ENCODE measurements at regions not wholly inside any gene's neighbourhood (a gene's known extent, or its start where the extent isn't known, plus 50 kb on each side); places are given as distances from the start of the nearest gene placed in this dataset.
A peak's percentile ranks its signal among the peaks of the same experiment; 100 is the strongest.

DNA sequence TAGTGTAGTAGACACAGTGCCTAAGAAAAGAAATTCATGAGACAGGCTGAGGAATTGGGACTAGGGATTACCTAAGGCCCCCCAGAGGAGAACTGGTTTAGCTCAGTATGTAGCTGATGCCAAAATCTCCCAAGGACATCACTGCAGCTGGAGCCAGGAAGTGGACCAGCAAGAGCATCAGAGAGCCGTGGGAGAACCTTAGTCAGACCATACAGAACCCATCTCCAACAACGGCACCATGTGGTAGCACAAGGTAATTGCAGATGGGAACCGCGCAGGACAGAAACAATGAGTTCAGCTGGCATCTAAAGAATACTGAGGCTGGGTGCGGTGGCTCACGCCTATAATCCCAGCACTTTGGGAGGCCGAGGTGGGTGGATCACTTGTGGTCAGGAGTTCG, 81.7 kb downstream of the WNT5A start:
- TF ChIP-seq, protein P1, sequence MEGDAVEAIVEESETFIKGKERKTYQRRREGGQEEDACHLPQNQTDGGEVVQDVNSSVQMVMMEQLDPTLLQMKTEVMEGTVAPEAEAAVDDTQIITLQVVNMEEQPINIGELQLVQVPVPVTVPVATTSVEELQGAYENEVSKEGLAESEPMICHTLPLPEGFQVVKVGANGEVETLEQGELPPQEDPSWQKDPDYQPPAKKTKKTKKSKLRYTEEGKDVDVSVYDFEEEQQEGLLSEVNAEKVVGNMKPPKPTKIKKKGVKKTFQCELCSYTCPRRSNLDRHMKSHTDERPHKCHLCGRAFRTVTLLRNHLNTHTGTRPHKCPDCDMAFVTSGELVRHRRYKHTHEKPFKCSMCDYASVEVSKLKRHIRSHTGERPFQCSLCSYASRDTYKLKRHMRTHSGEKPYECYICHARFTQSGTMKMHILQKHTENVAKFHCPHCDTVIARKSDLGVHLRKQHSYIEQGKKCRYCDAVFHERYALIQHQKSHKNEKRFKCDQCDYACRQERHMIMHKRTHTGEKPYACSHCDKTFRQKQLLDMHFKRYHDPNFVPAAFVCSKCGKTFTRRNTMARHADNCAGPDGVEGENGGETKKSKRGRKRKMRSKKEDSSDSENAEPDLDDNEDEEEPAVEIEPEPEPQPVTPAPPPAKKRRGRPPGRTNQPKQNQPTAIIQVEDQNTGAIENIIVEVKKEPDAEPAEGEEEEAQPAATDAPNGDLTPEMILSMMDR (IDR thresholded peaks at IDR 0.05 in 2 of 3, conservative IDR thresholded peaks at IDR 0.05 in 1 of 3; ENCODE audit: control insufficient read depth in 2 of 3, extremely low read depth in 1 of 3, insufficient read depth in 1 of 3, low read depth in 3 of 3, low read length in 3 of 3), result peak; percentile 11 to 24 (median 12); a peak in 2 of 6 replicates
- TF ChIP-seq YY1 (IDR thresholded peaks at IDR 0.05; ENCODE audit: low read depth, low read length), result no peak
- no peak for TF ChIP-seq POLR2A (IDR thresholded peaks at IDR 0.05; ENCODE audit: low read depth, low read length)
- no peak for TF ChIP-seq KDM1A (IDR thresholded peaks at IDR 0.05; ENCODE audit: borderline replicate concordance)
- TF ChIP-seq JUND (IDR thresholded peaks at IDR 0.05; ENCODE audit: low read depth, low read length), result no peak
- TF ChIP-seq, protein P2, sequence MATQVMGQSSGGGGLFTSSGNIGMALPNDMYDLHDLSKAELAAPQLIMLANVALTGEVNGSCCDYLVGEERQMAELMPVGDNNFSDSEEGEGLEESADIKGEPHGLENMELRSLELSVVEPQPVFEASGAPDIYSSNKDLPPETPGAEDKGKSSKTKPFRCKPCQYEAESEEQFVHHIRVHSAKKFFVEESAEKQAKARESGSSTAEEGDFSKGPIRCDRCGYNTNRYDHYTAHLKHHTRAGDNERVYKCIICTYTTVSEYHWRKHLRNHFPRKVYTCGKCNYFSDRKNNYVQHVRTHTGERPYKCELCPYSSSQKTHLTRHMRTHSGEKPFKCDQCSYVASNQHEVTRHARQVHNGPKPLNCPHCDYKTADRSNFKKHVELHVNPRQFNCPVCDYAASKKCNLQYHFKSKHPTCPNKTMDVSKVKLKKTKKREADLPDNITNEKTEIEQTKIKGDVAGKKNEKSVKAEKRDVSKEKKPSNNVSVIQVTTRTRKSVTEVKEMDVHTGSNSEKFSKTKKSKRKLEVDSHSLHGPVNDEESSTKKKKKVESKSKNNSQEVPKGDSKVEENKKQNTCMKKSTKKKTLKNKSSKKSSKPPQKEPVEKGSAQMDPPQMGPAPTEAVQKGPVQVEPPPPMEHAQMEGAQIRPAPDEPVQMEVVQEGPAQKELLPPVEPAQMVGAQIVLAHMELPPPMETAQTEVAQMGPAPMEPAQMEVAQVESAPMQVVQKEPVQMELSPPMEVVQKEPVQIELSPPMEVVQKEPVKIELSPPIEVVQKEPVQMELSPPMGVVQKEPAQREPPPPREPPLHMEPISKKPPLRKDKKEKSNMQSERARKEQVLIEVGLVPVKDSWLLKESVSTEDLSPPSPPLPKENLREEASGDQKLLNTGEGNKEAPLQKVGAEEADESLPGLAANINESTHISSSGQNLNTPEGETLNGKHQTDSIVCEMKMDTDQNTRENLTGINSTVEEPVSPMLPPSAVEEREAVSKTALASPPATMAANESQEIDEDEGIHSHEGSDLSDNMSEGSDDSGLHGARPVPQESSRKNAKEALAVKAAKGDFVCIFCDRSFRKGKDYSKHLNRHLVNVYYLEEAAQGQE (IDR thresholded peaks at IDR 0.05; ENCODE audit: low read depth, low read length), result no peak
- no peak for TF ChIP-seq IRF4 (IDR thresholded peaks at IDR 0.05; ENCODE audit: low read depth, low read length)
- no peak for TF ChIP-seq BRCA1 (IDR thresholded peaks at IDR 0.05; ENCODE audit: low read depth, low read length)
- TF ChIP-seq EZH2 (IDR thresholded peaks at IDR 0.05; ENCODE audit: borderline replicate concordance, control insufficient read depth, low read depth, low read length), result no peak
- TF ChIP-seq NFYA (IDR thresholded peaks at IDR 0.05; ENCODE audit: borderline replicate concordance, low read depth, low read length), result no peak
- no peak for TF ChIP-seq RAD21 (IDR thresholded peaks at IDR 0.05; ENCODE audit: insufficient read depth, low read depth, low read length)
- TF ChIP-seq, protein P3, sequence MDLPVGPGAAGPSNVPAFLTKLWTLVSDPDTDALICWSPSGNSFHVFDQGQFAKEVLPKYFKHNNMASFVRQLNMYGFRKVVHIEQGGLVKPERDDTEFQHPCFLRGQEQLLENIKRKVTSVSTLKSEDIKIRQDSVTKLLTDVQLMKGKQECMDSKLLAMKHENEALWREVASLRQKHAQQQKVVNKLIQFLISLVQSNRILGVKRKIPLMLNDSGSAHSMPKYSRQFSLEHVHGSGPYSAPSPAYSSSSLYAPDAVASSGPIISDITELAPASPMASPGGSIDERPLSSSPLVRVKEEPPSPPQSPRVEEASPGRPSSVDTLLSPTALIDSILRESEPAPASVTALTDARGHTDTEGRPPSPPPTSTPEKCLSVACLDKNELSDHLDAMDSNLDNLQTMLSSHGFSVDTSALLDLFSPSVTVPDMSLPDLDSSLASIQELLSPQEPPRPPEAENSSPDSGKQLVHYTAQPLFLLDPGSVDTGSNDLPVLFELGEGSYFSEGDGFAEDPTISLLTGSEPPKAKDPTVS (IDR thresholded peaks at IDR 0.05; ENCODE audit: low read depth, low read length), result no peak
- TF ChIP-seq RUNX3 (IDR thresholded peaks at IDR 0.05; ENCODE audit: low read length), result no peak
- TF ChIP-seq, protein P4, sequence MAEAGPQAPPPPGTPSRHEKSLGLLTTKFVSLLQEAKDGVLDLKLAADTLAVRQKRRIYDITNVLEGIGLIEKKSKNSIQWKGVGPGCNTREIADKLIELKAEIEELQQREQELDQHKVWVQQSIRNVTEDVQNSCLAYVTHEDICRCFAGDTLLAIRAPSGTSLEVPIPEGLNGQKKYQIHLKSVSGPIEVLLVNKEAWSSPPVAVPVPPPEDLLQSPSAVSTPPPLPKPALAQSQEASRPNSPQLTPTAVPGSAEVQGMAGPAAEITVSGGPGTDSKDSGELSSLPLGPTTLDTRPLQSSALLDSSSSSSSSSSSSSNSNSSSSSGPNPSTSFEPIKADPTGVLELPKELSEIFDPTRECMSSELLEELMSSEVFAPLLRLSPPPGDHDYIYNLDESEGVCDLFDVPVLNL (IDR thresholded peaks at IDR 0.05; ENCODE audit: low read depth, low read length), result no peak

All from GM12878 (cell line).